Right ventricle myocardium inferior (tissue), 1 donor: ENCODE measurements at regions not wholly inside any gene's neighbourhood (a gene's known extent, or its start where the extent isn't known, plus 50 kb on each side); places are given as distances from the start of the nearest gene placed in this dataset.

Experiments
- ATAC-seq: fragments of 200-7000 bp; cut with Tn5 transposase; one replicate; pipeline ENCODE4 v1.9.1; 2020; ENCODE audit warnings: mild to moderate bottlenecking, moderate library complexity
- DNase-seq: peaks from one replicate; pipeline ENCODE4 v3.0.0; 2021; ENCODE audit errors: missing footprints
- intact Hi-C: fragments of 100-400 bp; cut with DNase I; formaldehyde crosslinking; loops from one replicate; pipeline ENCODE4 v1.11.0; 2022
- donor health status: DM: no; HTN: yes; CAD: no; lungs with severe emphysema.

DNA sequence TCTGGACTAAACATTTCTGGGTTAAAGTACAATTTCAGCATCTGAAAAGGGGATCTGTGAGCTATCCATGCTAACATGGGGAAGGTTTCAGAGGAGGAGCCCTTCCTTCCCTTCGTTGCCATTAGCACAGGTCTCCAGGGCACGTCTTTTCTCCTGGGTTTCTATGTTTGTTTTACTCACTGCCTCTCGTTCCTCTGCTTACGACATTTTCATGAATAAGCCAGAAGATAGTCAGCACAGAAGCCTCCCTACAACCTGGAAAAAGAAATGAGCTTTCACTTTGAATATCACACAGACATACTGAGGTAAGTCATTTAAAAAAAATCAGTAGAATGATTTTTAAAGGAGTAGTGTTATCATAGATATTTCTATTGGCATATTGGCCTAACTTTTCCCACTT is 117.2 kb upstream of the KCNMB2 start:
- DNase-seq (no peak), ATAC-seq (no peak)
- intact Hi-C loops, result no loop called here

DNA sequence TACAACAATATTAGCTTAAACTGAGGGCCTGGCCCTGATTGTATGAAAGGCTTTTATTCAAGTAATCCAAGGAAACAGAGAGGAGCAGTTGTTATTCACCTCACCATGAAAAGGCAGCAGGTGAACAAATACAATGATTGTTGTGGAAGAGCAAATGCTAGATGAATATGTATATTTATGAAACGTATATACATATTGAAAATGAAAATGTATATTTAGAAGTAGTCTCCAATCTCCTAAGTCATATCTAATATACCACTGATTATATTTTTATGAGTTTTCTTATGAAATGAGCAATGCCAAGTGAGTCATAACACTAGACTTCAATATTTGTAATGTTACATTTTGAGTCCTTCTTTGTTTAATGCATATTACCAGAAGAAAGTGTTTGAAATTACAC is 116.2 kb upstream of the KCNMB2 start:
- DNase-seq, result no peak

GRCh38 chr3:178421069-178421468 is 115.2 kb upstream of the KCNMB2 start:
- ATAC-seq, result no peak
- intact Hi-C loops, result no loop called here
- no peak for DNase-seq

More for the DNA sequence above, 116.2 kb upstream of the KCNMB2 start:
- intact Hi-C loops, result no loop called here
- no peak for ATAC-seq

DNA sequence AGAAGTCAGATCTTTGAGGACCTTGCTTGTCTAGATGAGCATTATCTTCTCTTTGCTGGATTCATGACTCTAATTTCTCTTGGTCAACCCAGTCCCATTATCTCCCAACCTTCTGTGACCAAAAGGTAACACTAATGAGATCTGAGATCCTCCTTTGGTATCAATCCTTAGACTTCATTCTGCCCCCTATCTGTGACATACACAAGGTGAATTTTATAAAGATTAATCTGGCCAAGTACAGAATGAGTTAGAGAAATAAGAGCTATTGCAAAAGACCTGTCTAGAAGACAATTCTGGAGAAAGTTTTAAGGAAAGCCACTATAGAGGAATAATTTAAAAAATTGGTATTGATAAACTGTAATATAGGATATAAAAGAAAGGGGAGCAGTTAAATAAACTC is 113.8 kb upstream of the KCNMB2 start:
- ATAC-seq, result no peak
- intact Hi-C loops, result no loop called here
- no peak for DNase-seq

DNA sequence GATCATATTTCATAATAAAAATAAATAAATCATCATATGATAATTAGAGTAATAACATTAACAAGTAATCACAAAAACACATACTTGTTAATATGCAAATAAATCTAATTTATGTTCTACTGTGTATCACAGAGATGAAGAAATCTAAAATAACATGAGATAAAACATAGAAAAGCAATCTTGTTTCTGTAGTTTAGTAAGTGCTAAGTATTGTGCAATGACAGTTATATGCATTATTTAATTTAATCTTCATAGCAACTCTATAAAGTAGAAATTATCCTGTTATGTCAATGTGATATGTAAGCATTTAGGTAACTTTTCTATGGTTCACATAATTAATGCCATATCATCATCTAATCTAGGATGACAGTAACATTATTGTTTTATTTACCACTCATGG is 108.2 kb upstream of the KCNMB2 start:
- ATAC-seq, result no peak
- no peak for DNase-seq
- intact Hi-C loops, result no loop called here

DNA sequence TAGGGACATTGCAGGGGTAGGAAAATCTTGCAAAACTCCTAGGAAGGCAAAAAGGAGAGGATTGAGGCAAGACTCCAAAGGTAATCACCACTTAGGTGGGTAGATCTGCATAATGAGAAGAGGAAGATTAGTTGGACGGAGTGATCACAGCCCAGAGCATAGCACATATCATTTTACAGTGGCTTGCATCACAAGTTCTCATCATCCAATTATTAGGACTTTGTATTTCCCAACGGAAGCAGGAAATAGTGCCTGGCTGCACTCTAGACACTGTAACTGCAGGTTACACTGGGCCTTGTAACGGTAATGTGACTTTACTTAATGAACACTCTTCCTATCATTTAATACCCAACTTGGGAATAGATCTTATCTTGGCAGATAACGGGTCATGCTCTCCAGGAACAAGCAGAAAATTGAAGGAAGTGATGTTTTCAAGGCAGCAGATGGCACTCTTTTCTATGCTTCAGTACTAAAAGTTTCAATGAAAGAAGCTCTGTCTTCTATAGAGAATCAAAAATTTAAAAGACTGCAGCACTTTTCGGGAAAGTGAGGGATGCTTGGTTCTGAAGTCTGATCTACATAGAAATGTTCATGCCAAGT is 101.9 kb upstream of the KCNMB2 start:
- intact Hi-C loops, result no loop called here
- DNase-seq (no peak), ATAC-seq (no peak)

DNA sequence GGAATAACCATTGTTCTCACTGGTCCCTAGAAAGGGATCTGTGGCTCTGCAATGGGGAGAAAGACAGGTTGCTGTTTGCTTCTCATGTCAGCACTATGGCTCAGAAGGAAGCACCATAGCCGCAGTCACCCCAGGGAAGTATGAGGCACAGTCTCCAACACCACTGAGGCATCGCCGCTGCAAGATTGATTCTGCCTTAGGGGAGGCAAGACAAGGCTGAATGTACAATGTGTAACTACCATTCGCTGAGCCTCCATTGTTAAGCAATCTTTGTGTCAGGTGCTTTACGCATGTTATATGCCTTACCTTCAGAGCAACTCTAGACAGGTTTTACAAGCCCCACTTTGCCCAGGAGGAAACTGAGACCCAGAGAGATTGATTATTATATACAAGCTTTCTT is 100.7 kb upstream of the KCNMB2 start:
- intact Hi-C loops, result loop anchor here (5.0 kb wide), 1 partner anchor 102 kb away; the partner anchor contains the start of gene KCNMB2
- ATAC-seq, result no peak
- DNase-seq, result no peak

DNA sequence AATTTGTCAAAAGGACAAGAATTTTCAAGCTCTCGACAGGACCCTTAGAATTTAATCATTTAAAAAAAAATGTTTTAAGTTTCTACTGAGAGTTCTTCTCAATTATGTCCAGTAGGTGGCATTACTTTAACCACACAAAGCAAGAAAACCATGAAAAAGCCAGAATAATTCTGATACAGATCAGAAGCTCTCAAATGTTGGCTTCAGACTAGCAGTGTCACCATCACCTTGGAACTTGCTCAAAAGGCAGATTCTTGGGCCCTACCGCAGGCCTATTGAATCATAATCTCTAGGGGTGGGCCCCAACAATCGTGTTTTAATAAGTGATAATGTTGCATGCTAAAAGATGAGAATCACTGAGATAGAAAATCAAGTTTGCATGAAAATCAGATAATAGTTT is 99.5 kb upstream of the KCNMB2 start:
- no peak for DNase-seq
- ATAC-seq, result peak; percentile 49
- intact Hi-C loops, result loop anchor here (1.0 to 5.0 kb wide), 2 partner anchors 101 to 530 kb away; partner anchors contain the start of gene KCNMB2

GRCh38 chr3:178437236-178437635 is 99.0 kb upstream of the KCNMB2 start:
- ATAC-seq, result no peak
- intact Hi-C loops, result loop anchor here (5.0 kb wide), 1 partner anchor 100 kb away; the partner anchor contains the start of gene KCNMB2
- no peak for DNase-seq

GRCh38 chr3:178439504-178439903 is 96.7 kb upstream of the KCNMB2 start:
- intact Hi-C loops, result loop anchor here (5.0 kb wide), 1 partner anchor 98 kb away; the partner anchor contains the start of gene KCNMB2
- ATAC-seq, result no peak
- no peak for DNase-seq

DNA sequence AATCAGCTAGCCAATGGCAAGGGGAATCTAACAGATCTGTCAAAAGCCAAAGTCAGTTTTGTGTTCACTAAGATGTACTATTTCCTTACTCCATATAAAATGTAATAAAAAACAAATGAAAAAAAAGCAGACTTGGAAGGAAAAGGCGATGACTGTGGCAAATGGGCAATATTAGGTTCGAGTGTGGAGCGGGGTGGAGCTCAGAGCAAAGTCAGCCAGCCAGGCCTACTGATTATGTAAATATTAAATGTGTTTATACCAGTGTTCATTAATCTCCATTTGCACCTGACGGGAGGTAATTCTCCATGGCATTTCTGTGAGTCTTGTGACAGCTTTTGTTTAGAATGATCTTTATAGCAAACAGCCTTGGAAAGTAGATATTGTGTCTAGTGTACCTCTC is 96.2 kb upstream of the KCNMB2 start:
- no peak for ATAC-seq
- intact Hi-C loops, result loop anchor here (5.0 kb wide), 1 partner anchor 507 kb away; no protein-coding TSS in a partner anchor
- DNase-seq, result no peak

GRCh38 chr3:178443634-178444033 is 92.6 kb upstream of the KCNMB2 start:
- DNase-seq, result no peak
- intact Hi-C loops, result loop anchor here (5.0 kb wide), 1 partner anchor 504 kb away; no protein-coding TSS in a partner anchor
- no peak for ATAC-seq

DNA sequence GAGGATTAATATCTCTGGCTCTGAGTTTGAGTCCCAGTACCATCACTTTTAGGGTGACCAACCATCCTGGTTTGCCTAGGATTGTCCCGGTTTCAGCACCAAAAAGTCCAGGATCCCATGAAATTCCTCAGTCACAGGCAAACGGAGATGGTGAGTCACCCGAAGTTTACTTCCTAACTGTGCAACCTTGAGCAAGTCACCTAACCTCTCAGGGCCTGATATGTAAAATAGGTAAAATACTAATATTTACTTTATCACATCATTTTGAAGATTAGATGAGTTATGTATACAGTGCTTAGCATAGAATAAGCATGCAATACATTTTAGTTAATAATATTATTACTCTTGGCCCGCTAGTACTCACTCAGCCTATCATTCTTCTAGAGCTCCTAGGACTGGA is 91.1 kb upstream of the KCNMB2 start:
- DNase-seq, result no peak
- intact Hi-C loops, result no loop called here
- no peak for ATAC-seq

DNA sequence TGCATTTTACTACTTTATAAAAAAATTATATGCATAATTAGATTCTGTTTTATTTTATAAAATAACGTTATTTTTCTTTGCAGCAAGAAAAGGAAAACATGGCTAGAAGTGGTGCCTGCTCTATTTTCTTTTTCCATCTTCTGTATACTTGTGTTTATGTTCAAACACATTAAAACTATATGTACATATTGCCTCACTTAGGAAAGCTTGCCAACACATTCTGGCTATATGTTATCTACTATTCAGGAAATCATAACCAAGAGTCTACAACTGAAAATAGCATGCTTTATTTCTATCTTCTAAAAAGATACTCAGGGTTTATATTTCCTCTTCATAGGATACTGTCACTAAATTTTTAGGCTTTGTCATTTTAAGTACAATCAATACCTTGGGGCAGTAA is 90.2 kb upstream of the KCNMB2 start:
- intact Hi-C loops, result no loop called here
- no peak for ATAC-seq
- DNase-seq, result no peak

- intact Hi-C loops, result loop anchor here (10.0 kb wide), 2 partner anchors 224 to 394 kb away; no protein-coding TSS in a partner anchor
- ATAC-seq, result no peak
These were observed 85.8 kb upstream of the KCNMB2 start for GRCh38 chr3:178450476-178450875.

GRCh38 chr3:178451799-178452198 is 84.4 kb upstream of the KCNMB2 start:
- DNase-seq, result no peak
- ATAC-seq, result no peak
- intact Hi-C loops, result loop anchor here (10.0 kb wide), 2 partner anchors 223 to 393 kb away; no protein-coding TSS in a partner anchor

More at GRCh38 chr3:178450476-178450875, 85.8 kb upstream of the KCNMB2 start:
- DNase-seq, result no peak

DNA sequence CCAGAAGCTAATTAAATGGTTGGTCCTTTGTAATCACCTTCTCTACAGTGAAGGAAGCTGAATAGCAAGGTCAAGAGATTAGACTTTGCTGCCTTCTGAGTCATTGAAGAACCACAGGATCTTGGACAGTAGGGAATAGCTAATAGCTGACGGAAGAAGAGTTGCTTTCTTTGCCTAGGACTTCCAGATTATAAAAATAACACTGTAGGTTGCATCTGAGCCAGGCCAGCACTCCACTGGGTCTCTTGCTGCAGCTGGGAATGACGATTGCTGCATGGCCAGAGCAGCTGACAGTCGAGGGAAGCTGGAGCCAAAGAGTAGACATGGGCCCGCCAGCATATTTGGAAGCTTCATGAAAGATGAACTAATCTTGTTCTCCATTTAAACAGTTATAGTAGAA is 81.5 kb upstream of the KCNMB2 start:
- intact Hi-C loops, result loop anchor here (10.0 kb wide), 2 partner anchors 220 to 390 kb away; no protein-coding TSS in a partner anchor
- DNase-seq (peak; percentile 80), ATAC-seq (peak; percentile 97)

GRCh38 chr3:178455226-178455625 is 81.0 kb upstream of the KCNMB2 start:
- no peak for DNase-seq
- ATAC-seq, result no peak
- intact Hi-C loops, result loop anchor here (10.0 kb wide), 2 partner anchors 220 to 390 kb away; no protein-coding TSS in a partner anchor

DNA sequence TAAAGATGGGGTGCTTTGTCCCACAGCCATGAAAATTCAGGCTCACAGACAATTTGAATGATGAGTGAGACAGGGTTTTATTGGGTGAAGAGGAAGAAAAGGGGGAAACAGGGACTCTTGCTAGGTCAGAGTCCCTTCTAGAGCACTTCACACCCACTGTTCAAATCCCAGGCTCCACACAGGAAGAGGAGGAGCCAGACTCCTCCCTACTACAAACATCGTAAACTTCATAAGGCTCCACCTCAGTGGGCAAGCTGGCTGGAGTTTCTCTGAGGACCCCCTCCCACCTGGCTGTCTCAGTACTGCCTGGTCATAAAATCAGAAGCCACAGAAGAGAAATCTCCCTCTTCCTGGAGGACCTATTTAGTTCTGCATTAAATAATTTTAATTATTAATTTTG is 80.3 kb upstream of the KCNMB2 start:
- intact Hi-C loops, result loop anchor here (10.0 kb wide), 2 partner anchors 219 to 389 kb away; no protein-coding TSS in a partner anchor
- ATAC-seq (no peak), DNase-seq (no peak)

- no peak for ATAC-seq
- intact Hi-C loops, result loop anchor here (10.0 kb wide), 2 partner anchors 218 to 388 kb away; no protein-coding TSS in a partner anchor
- DNase-seq, result no peak
These were observed 79.5 kb upstream of the KCNMB2 start for GRCh38 chr3:178456621-178457285.
